Activated CD4-positive, alpha-beta T cell treated with anti-CD3 and anti-CD28 coated beads, Interleukin-2, amount 10 ng/mL, durations not matched to agents 24 days and 14 days (primary cell): ENCODE measurements at regions not wholly inside any gene's neighbourhood (a gene's known extent, or its start where the extent isn't known, plus 50 kb on each side); places are given as distances from the start of the nearest gene placed in this dataset.

Experiments used
- DNase-seq: peaks from one replicate; pipeline ENCODE4 v3.0.0; 2022
- H3K27ac Mint-ChIP-seq: one replicate; pipeline ENCODE4 v1.8.0; 2022; ENCODE audit warnings: mild to moderate bottlenecking, mixed read lengths
- H3K27me3 Mint-ChIP-seq: one replicate; pipeline ENCODE4 v1.8.0; 2022; ENCODE audit warnings: mixed read lengths
- H3K36me3 Mint-ChIP-seq: one replicate; pipeline ENCODE4 v1.8.0; 2022; ENCODE audit warnings: low read depth, mild to moderate bottlenecking, mixed read lengths
- H3K4me1 Mint-ChIP-seq: one replicate; pipeline ENCODE4 v1.8.0; 2021; ENCODE audit warnings: mixed read lengths
- H3K4me3 Mint-ChIP-seq: one replicate; pipeline ENCODE4 v1.8.0; 2022; ENCODE audit warnings: mild to moderate bottlenecking, moderate library complexity, mixed read lengths
- H3K9me3 Mint-ChIP-seq: one replicate; pipeline ENCODE4 v1.8.0; 2021; ENCODE audit warnings: mixed read lengths
- intact Hi-C: fragments of 100-400 bp; cut with micrococcal nuclease; formaldehyde crosslinking; loops from one replicate; pipeline ENCODE4 v1.15.1; 2023

DNA sequence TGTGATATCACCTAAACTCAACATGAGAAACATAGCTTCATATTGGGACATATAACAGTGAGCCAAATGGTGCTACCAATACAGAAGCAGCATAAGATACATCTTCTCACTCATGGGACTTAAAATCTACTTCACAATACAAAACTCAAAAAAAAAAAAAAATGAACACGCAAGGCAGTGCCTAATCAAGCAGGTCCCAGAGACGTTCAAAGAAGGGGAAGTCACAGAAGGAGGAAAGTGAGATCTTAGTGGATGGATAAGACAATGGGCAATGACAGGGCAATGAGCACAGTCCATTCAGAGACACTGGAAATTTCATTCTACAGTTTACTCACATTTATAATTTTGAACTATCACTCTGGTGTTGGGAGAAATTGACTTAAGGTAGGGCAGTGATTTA, 88.3 kb downstream of the FAM50B start:
- Mint-ChIP-seq H3K36me3 (no peaks in the 10 kb centered on the region), H3K27me3 (peaks cover 35% of the 10 kb centered on the region), H3K4me1 (no peaks in the 10 kb centered on the region), H3K9me3 (no peaks in the 10 kb centered on the region), H3K4me3 (no peak overlapping the region), H3K27ac (no peak overlapping the region)
- no peak for DNase-seq
- intact Hi-C loops: no loop called here

DNA sequence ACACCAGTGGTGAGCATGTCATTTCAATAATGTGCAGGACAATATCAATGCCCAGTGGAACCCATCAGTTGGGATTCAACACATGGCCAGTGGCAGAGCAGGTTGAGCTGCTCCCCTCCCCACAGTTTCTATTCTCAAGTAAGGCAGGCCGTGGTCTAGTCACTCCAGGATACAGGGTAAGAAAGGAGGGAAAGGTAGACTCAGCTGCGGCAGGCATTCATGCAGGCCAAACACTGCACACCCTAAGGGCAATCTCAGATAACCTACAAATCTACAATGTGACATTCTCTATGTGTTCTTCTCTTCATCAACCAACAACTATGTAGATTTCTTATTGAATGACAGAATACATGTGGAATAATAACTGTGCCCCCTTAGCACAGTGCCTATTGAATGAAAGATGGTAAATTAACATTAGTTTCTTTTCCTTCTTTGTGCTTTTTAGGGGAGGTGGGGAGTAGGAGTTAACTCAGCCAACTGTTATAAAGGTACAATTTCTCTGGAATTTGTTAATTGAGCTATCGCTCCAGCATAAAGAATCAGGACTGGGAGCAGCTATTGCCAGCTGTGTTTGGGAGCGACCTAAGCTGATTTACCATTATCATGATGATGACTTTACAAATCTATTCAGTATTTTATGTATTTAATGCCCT, 89.7 kb downstream of the FAM50B start:
- H3K9me3 Mint-ChIP-seq: no peaks in the 10 kb centered on the region
- no peak for DNase-seq
- H3K27me3 Mint-ChIP-seq: peaks cover 37% of the 10 kb centered on the region
- peaks cover 3% of the 10 kb centered on the region for H3K4me1 Mint-ChIP-seq
- H3K27ac Mint-ChIP-seq: no peak overlapping the region
- intact Hi-C loops: no loop called here
- no peak overlapping the region for H3K4me3 Mint-ChIP-seq
- no peaks in the 10 kb centered on the region for H3K36me3 Mint-ChIP-seq

DNA sequence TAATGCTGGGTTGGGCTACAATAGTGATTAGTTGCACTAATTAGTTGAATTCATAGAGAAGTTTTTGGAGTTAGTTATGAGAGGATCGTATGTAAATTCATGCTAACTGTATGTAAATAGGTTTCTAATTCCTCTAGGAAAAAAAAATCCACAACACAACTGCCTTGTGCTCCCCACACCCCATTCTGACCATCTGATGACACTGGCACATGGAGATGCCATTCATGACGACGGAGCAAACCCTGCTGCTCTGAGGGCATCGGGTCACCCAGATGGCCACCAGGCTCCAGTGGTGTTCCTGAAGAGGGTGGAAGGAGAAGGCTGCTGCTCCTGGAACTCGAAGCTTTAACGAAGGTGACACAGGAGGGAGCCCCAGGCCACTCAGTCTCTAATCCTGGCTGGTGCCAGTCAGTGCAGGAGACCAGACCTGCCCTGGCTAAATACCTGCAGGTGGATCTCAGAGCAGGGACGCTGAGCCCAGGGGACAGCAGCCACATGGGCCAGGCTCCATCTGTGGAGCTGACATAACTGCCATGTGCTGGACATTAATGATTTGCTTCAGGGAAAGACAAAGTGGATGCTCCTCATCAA, 90.3 kb downstream of the FAM50B start:
- intact Hi-C loops: no loop called here
- no peaks in the 10 kb centered on the region for H3K36me3 Mint-ChIP-seq
- H3K4me1 Mint-ChIP-seq: peaks cover 3% of the 10 kb centered on the region
- H3K4me3 Mint-ChIP-seq: no peak overlapping the region
- H3K27me3 Mint-ChIP-seq: peaks cover 37% of the 10 kb centered on the region
- H3K9me3 Mint-ChIP-seq: no peaks in the 10 kb centered on the region
- DNase-seq: no peak
- H3K27ac Mint-ChIP-seq: no peak overlapping the region

DNA sequence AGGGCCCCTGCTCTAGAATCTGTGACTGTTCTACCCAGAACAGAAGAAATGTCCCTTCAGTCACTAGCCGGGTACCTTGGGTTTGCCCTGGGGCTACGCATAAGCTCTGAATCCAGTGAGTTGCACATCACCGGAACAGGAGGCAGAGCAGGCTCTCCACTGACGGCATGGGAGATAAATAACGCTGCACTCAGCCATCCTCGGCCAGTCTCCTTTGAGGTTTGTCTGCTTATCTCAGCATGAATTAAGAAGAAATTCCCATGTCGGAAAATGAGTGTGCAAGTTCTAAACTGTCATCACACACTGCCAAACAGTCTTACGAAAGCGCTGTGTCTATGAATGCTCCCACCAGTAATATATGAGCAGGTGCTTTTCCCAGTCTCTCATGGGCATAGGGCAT, 90.8 kb downstream of the FAM50B start:
- Mint-ChIP-seq H3K27ac (no peak overlapping the region), H3K36me3 (no peaks in the 10 kb centered on the region), H3K4me3 (no peak overlapping the region), H3K27me3 (peaks cover 36% of the 10 kb centered on the region), H3K4me1 (peaks cover 3% of the 10 kb centered on the region), H3K9me3 (no peaks in the 10 kb centered on the region)
- intact Hi-C loops: no loop called here
- DNase-seq: no peak

DNA sequence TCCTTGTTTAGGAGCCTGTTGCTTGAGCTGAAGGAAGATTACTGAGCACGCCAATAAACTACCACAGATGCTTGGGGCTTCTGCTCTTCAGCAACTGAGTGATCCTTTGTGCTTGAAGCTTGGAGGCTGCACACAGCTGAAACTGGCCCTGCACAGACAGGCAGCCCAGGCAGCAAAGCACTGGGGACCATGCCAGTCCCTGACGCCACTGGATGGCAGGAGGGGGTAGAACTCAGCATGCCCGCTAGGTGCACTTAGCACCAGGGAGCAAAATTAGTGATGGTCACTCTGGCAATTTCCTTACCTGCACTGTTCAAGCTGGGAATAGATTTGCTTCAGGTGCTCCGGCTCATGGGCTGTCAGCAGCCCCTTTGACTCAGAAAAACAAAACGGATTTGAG, 91.5 kb downstream of the FAM50B start:
- H3K36me3 Mint-ChIP-seq: no peaks in the 10 kb centered on the region
- H3K27ac Mint-ChIP-seq: no peak overlapping the region
- no peaks in the 10 kb centered on the region for H3K9me3 Mint-ChIP-seq
- no peak overlapping the region for H3K4me3 Mint-ChIP-seq
- H3K27me3 Mint-ChIP-seq: peaks cover 37% of the 10 kb centered on the region
- intact Hi-C loops: no loop called here
- no peak for DNase-seq
- H3K4me1 Mint-ChIP-seq: peaks cover 3% of the 10 kb centered on the region

DNA sequence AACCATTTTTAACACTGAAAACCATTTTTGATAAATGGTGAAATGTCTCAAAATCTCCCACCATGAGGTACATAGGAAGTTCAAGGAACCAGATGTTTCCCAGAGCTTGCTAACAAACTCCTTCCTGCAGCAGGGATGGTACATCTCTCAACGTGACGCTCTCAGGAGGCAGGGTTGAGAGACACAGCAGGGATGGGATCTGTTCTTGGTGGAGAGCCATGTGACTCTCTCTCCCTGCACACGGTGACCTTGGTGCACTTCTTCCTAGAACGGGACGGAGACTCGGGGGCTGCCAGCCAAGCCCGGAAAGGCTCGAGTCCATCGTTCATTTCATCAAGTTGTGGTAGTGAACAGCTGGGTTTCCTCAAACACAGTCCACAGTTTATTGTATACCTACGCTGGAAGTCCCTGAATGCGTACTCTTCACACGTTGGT, 94.2 kb downstream of the FAM50B start:
- Mint-ChIP-seq H3K36me3 (no peaks in the 10 kb centered on the region), H3K9me3 (no peaks in the 10 kb centered on the region), H3K27me3 (peaks cover 33% of the 10 kb centered on the region), H3K4me3 (no peak overlapping the region), H3K27ac (no peak overlapping the region), H3K4me1 (peaks cover 3% of the 10 kb centered on the region)
- intact Hi-C loops: no loop called here
- DNase-seq: no peak

DNA sequence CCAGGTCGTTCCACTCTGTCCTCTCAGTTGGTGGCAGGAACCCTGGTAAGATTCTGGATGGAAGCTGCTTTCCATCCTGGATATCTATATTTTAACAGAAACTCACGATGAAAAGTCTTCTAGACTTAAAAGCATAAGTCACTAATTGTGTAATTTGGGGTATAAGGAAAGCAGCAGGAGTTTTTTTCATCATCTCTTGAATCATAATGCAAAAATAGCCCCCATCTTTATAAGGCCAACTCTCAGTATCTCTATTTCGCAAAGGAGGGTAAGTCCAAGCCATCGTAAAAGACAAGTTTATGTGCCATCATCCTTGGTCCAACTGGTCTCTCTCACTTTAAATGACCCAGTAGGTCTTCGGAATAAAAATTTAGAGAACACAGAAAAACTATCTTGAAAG, 95.1 kb downstream of the FAM50B start:
- intact Hi-C loops: no loop called here
- no peak for DNase-seq
- H3K9me3 Mint-ChIP-seq: no peaks in the 10 kb centered on the region
- no peak overlapping the region for H3K27ac Mint-ChIP-seq
- H3K4me1 Mint-ChIP-seq: peaks cover 3% of the 10 kb centered on the region
- no peaks in the 10 kb centered on the region for H3K36me3 Mint-ChIP-seq
- H3K27me3 Mint-ChIP-seq: peaks cover 30% of the 10 kb centered on the region
- H3K4me3 Mint-ChIP-seq: no peak overlapping the region

DNA sequence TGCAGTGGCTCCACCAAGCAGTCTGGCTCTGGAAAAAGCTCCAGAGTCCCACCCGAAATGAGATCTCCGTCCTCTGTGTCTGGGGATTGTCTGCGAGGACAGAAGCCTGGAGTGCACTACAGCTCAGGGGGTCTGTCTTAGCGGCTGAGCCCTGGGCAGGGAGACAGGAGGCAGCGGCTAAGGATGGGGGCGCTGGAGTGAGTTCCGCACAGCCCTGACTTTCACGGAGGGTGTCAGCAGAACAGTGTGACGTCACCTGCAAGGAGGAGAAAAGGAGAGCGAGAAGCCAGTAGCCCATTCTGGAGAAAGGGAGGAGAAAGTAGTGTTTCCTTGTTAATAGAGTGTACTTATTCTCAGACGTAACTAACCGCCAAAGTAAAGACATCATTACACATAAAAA, 97.6 kb downstream of the FAM50B start:
- no peaks in the 10 kb centered on the region for H3K9me3 Mint-ChIP-seq
- peaks cover 30% of the 10 kb centered on the region for H3K27me3 Mint-ChIP-seq
- no peaks in the 10 kb centered on the region for H3K36me3 Mint-ChIP-seq
- peaks cover 3% of the 10 kb centered on the region for H3K4me1 Mint-ChIP-seq
- DNase-seq: no peak
- H3K27ac Mint-ChIP-seq: no peak overlapping the region
- H3K4me3 Mint-ChIP-seq: no peak overlapping the region
- intact Hi-C loops: no loop called here

DNA sequence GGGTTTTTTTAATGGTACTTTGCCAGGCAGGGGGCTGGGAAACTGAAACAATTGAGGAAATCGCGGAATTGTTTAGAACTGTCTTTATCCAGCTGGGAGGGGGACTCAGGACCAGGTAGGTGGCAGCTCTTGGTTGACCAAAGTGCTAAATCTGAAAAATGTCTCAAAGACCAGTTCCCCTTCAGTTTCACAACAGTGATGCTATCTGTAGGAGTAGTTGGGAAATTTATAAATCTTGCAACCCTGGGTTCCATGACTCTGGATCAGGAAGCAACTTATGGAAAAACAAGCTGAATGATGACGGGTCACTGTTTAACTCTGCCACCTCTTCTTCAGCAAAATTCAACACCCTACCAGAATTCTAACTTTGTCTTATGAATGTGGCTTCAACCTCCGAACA, 99.7 kb downstream of the FAM50B start:
- DNase-seq: no peak
- Mint-ChIP-seq H3K9me3 (no peaks in the 10 kb centered on the region), H3K27ac (no peak overlapping the region), H3K4me3 (no peak overlapping the region), H3K36me3 (no peaks in the 10 kb centered on the region), H3K27me3 (peaks cover 39% of the 10 kb centered on the region), H3K4me1 (no peaks in the 10 kb centered on the region)
- intact Hi-C loops: no loop called here

DNA sequence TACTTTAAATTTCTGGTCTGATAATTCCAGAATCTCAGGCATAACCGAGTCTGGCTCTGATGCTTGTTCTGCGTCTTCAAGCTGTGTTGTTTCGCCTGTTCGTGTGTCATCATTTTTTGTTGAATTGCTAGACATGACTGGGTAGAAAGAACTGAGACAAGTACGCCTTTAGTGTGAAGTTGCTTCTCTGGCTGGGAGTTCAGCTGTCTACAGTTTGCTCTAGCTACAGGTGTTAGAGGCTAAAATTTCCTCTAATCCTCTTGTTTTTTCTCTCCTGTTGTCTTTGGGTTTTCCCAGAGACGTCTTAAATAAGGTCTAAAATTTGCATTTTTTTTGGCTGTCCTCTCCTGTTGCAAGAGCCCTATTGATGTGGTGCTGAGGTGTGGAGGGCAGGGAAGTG, 100.3 kb downstream of the FAM50B start:
- Mint-ChIP-seq H3K27ac (no peak overlapping the region), H3K27me3 (peaks cover 45% of the 10 kb centered on the region), H3K4me3 (no peak overlapping the region), H3K4me1 (no peaks in the 10 kb centered on the region), H3K36me3 (no peaks in the 10 kb centered on the region), H3K9me3 (no peaks in the 10 kb centered on the region)
- intact Hi-C loops: no loop called here
- DNase-seq: no peak

DNA sequence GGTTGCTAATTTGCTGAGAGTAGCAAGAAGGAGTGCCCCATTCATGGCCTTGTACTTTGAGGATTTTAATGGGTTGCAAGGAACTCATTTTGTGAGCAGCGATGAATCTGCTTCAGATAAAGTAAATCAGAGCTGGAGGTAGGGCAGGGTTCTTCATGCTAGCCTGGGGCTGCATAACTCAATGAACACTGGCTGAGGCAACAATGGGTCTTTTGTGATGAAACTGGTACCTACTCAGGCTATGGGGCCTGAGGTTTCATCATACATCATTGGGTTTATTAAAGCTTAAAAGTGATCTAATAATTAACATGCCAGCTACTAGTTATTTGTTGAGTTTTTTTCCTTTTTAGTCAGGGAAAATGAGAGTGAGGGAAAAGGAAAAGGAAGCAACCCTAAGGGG, 106.9 kb downstream of the FAM50B start:
- Mint-ChIP-seq H3K27ac (no peak overlapping the region), H3K36me3 (no peaks in the 10 kb centered on the region), H3K27me3 (peaks cover 21% of the 10 kb centered on the region), H3K4me1 (no peaks in the 10 kb centered on the region), H3K4me3 (no peak overlapping the region), H3K9me3 (no peaks in the 10 kb centered on the region)
- no peak for DNase-seq
- intact Hi-C loops: no loop called here

DNA sequence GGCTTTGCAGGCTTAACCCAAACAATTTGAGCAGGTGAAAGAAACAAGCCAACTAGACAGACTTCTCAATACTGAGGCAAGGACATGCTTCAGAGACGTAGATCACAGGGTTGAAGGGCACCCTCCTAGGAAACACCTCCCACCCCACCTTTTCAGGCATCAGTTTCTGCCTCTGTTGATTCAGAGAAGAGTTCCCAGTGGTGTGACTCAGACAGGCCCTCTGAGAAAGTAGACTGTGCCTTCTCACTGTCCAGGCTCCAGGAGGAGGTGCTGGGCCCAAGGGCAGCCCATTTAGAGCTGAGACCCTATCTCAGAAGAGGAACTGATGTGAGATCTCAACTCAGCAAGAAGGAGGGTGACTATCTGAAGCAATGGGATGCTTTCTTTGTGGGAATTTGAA, 108.1 kb downstream of the FAM50B start:
- Mint-ChIP-seq H3K27me3 (peaks cover 17% of the 10 kb centered on the region), H3K4me1 (no peaks in the 10 kb centered on the region), H3K4me3 (no peak overlapping the region), H3K36me3 (no peaks in the 10 kb centered on the region), H3K27ac (no peak overlapping the region), H3K9me3 (no peaks in the 10 kb centered on the region)
- no peak for DNase-seq
- intact Hi-C loops: no loop called here

DNA sequence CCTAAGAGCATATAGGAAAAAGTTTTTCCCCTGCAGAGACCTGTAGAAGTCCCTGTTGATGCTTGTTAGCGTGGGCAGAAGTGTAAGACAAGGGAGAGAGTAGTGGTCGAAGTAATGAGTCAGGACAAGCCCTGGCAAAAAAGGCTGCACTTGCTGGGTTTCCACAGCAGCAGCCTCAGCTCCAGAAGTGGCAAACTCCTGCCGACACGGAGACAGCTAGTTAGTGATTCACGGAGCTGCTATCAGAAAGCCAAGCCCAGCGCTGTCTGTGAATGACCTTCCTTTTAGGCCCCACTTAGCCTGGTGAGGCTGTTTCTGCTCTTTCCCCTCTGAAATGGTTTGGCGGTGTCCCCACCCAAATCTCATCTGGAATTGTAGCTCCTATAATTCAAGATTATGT, 109.1 kb downstream of the FAM50B start:
- H3K36me3 Mint-ChIP-seq: no peaks in the 10 kb centered on the region
- H3K27ac Mint-ChIP-seq: no peak overlapping the region
- peaks cover 14% of the 10 kb centered on the region for H3K27me3 Mint-ChIP-seq
- intact Hi-C loops: no loop called here
- no peak for DNase-seq
- no peaks in the 10 kb centered on the region for H3K4me1 Mint-ChIP-seq
- no peaks in the 10 kb centered on the region for H3K9me3 Mint-ChIP-seq
- no peak overlapping the region for H3K4me3 Mint-ChIP-seq

DNA sequence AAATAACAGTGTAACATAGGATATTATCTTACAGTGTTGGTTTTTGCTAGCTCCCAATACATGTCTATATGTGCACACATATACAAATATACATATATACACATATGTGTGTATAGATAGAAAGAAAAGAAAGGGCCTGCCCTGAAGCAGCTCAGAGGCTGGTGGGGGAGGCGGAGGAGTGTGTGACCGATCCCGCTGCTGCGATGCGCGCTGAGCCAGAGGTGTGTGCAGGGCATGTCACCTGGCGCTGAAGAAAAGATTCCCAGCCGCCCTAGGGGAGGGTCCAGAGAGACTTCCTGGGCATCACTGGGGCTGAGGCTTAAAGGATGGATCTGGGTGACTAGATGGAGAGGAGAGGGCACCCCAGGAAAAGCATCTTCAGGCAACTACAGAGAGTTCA, 110.2 kb downstream of the FAM50B start:
- H3K4me3 Mint-ChIP-seq: no peak overlapping the region
- H3K4me1 Mint-ChIP-seq: no peaks in the 10 kb centered on the region
- no peak for DNase-seq
- peaks cover 12% of the 10 kb centered on the region for H3K27me3 Mint-ChIP-seq
- no peaks in the 10 kb centered on the region for H3K36me3 Mint-ChIP-seq
- intact Hi-C loops: no loop called here
- H3K27ac Mint-ChIP-seq: no peak overlapping the region
- H3K9me3 Mint-ChIP-seq: no peaks in the 10 kb centered on the region

DNA sequence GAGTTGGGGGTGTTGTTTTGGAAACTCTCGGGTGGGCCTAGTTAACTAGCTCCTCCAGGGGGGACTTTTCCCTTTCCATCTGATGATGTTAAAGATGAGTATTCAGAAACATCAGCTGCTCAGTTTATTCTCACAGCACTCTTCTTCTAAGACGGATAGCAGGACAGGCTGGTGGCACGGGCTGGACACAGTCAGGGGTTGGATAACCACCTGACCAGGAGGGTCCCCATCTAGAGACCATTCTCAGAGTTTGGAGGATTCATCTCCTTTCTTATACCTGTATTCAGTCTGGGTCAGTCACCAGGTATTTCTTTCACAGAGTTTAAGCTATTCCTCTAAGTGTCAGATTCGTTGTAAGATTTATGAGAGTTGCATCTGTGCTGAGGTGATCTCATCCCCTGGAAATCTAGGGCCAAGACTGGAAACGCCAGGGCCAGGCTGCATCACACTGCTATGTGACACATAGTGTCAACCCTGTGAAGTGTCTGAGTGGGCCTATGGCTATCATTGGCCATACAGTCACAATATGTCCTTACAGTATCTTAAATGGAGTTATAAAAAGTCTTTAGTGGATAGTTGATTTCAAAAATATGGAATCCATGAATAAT, 111.7 kb downstream of the FAM50B start:
- H3K4me1 Mint-ChIP-seq: no peaks in the 10 kb centered on the region
- H3K27ac Mint-ChIP-seq: no peak overlapping the region
- H3K36me3 Mint-ChIP-seq: no peaks in the 10 kb centered on the region
- no peaks in the 10 kb centered on the region for H3K9me3 Mint-ChIP-seq
- no peak overlapping the region for H3K4me3 Mint-ChIP-seq
- H3K27me3 Mint-ChIP-seq: peaks cover 11% of the 10 kb centered on the region
- no peak for DNase-seq
- intact Hi-C loops: no loop called here
